ENCODE measurements at regions not wholly inside any gene's neighbourhood (a gene's known extent, or its start where the extent isn't known, plus 50 kb on each side); places are given as distances from the start of the nearest gene placed in this dataset.

DNA sequence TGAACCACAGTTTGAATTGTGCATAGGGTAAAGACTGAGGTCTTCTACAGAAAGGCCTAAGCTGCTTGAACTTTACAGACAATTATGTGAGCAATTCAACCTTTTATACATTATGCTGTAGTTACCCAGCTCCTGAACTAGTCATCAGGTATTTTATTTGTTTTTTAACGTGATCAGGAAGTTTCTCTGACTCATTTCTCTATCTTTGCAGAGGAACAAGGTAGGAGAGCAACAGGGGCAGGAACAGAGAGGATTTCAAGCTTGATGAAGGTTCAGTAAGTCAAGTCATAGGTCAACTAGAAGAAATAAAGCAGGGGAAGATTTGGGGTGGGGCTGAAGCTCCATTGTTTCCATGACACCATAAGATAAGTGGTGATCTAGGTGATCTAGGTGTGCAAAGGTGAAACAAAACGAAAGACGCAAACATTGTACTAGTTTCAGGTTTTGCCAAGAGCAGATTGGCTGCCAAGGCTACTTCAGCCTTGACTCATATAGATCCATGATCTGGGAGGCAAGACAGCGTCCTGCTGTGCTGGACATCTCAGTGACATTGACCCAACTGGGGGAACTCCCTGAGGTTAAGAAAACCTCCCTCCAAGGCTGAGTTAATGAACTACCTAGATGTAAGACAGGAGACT is 198.1 kb downstream of the DAD1 start:
- no peak for DNase-seq (ENCODE audit: low read depth in 1 of 2, low spot score in 1 of 2)
- H3K27ac ChIP-seq (replicated peaks), result no peak overlapping the region
- no peak for TF ChIP-seq SPI1 (IDR thresholded peaks at IDR 0.05; ENCODE audit: borderline replicate concordance, low read depth)
- TF ChIP-seq, protein P1, sequence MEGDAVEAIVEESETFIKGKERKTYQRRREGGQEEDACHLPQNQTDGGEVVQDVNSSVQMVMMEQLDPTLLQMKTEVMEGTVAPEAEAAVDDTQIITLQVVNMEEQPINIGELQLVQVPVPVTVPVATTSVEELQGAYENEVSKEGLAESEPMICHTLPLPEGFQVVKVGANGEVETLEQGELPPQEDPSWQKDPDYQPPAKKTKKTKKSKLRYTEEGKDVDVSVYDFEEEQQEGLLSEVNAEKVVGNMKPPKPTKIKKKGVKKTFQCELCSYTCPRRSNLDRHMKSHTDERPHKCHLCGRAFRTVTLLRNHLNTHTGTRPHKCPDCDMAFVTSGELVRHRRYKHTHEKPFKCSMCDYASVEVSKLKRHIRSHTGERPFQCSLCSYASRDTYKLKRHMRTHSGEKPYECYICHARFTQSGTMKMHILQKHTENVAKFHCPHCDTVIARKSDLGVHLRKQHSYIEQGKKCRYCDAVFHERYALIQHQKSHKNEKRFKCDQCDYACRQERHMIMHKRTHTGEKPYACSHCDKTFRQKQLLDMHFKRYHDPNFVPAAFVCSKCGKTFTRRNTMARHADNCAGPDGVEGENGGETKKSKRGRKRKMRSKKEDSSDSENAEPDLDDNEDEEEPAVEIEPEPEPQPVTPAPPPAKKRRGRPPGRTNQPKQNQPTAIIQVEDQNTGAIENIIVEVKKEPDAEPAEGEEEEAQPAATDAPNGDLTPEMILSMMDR (IDR thresholded peaks at IDR 0.05; ENCODE audit: insufficient read depth, low read length), result no peak
- no peak for TF ChIP-seq GABPA (IDR thresholded peaks at IDR 0.05; ENCODE audit: low read depth)
- TF ChIP-seq POLR2AphosphoS5 (IDR thresholded peaks at IDR 0.05; ENCODE audit: low read depth), result no peak
- TF ChIP-seq, protein P2, sequence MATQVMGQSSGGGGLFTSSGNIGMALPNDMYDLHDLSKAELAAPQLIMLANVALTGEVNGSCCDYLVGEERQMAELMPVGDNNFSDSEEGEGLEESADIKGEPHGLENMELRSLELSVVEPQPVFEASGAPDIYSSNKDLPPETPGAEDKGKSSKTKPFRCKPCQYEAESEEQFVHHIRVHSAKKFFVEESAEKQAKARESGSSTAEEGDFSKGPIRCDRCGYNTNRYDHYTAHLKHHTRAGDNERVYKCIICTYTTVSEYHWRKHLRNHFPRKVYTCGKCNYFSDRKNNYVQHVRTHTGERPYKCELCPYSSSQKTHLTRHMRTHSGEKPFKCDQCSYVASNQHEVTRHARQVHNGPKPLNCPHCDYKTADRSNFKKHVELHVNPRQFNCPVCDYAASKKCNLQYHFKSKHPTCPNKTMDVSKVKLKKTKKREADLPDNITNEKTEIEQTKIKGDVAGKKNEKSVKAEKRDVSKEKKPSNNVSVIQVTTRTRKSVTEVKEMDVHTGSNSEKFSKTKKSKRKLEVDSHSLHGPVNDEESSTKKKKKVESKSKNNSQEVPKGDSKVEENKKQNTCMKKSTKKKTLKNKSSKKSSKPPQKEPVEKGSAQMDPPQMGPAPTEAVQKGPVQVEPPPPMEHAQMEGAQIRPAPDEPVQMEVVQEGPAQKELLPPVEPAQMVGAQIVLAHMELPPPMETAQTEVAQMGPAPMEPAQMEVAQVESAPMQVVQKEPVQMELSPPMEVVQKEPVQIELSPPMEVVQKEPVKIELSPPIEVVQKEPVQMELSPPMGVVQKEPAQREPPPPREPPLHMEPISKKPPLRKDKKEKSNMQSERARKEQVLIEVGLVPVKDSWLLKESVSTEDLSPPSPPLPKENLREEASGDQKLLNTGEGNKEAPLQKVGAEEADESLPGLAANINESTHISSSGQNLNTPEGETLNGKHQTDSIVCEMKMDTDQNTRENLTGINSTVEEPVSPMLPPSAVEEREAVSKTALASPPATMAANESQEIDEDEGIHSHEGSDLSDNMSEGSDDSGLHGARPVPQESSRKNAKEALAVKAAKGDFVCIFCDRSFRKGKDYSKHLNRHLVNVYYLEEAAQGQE (IDR thresholded peaks at IDR 0.05; ENCODE audit: insufficient replicate concordance, low read depth), result no peak
- no peak overlapping the region for H3K4me3 ChIP-seq (replicated peaks; ENCODE audit: insufficient read depth, low read length)
- H3K27me3 ChIP-seq (ENCODE audit: insufficient read depth, poor library complexity, severe bottlenecking), result no peaks in the 10 kb centered on the region

DNA sequence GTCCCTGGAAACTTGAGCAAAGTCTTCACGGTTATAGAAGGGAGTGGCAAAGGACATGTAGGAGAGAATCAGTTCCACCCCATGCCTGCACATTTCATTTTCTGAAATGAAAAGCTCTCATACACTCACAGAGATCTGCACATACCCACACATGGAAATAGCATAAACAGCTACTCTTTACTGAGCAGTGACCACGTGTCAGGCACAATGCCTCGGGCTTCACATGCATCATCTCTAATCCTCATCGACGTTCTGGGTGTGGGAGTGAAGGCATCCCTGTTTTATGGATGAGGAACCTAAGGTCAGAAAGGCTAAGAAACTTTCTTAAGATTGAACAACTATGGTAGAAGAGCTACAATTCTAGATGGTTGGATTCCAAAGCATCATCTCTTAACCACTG is 198.8 kb downstream of the DAD1 start:
- H3K4me3 ChIP-seq (replicated peaks; ENCODE audit: insufficient read depth, low read length), result no peak overlapping the region
- TF ChIP-seq, protein P1 (IDR thresholded peaks at IDR 0.05; ENCODE audit: insufficient read depth, low read length), result no peak
- TF ChIP-seq SPI1 (IDR thresholded peaks at IDR 0.05; ENCODE audit: borderline replicate concordance, low read depth), result no peak
- TF ChIP-seq, protein P2 (IDR thresholded peaks at IDR 0.05; ENCODE audit: insufficient replicate concordance, low read depth), result no peak
- TF ChIP-seq GABPA (IDR thresholded peaks at IDR 0.05; ENCODE audit: low read depth), result no peak
- TF ChIP-seq POLR2AphosphoS5 (IDR thresholded peaks at IDR 0.05; ENCODE audit: low read depth), result no peak
- no peak for DNase-seq (ENCODE audit: low read depth in 1 of 2, low spot score in 1 of 2)
- no peaks in the 10 kb centered on the region for H3K27me3 ChIP-seq (ENCODE audit: insufficient read depth, poor library complexity, severe bottlenecking)
- no peak overlapping the region for H3K27ac ChIP-seq (replicated peaks)

DNA sequence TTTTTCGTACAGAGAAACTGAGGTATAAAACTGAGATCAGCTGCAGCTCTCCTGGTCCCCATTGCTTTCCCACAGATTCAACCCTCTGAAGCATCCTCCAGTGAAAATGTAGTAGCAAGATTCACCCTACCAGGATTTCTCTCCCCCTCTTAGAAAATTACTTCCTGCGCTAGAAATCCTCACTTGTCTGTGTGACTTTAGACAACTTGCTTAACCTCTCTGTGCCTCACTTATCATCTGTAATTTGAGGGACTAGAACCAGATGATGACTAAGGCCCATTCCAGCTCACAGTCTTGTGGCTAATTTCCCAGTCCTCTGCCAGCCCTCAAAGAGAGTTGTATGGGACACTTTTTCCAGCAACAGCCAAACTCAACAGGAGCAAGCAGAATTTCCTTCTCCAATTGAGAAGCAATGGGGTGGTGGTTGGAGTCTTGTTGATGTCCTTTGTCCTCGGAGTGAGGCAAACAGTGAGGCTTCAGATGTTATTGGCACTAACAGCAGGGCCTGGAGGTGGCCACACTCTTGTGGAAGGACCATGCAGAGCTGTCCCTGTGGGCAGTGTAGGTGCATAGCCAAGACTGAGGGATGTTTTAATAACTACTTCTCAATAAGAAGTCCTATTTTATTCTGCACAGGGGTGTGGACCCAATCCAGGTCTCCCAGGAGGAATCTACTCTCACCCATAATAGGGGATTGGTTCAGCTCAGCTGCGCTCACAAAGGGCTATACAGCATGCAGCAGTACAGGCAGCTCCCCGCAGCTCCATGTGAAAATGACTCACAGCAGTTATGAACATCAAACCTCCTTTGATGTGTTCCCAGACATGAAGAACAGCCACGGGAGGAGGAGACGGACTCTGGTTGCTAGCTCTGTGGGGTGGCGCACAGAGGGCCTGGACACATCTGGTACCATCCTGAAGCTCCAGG is 200.1 kb downstream of the DAD1 start:
- DNase-seq (ENCODE audit: low read depth in 1 of 2, low spot score in 1 of 2), result no peak
- Histone ChIP-seq H3K27me3 (ENCODE audit: insufficient read depth, poor library complexity, severe bottlenecking) (no peaks in the 10 kb centered on the region), H3K4me3 (replicated peaks; ENCODE audit: insufficient read depth, low read length) (no peak overlapping the region), H3K27ac (replicated peaks) (no peak overlapping the region)
- TF ChIP-seq, protein P2 (IDR thresholded peaks at IDR 0.05; ENCODE audit: insufficient replicate concordance, low read depth), result no peak
- TF ChIP-seq SPI1 (IDR thresholded peaks at IDR 0.05; ENCODE audit: borderline replicate concordance, low read depth) (no peak), POLR2AphosphoS5 (IDR thresholded peaks at IDR 0.05; ENCODE audit: low read depth) (no peak), GABPA (IDR thresholded peaks at IDR 0.05; ENCODE audit: low read depth) (no peak)
- TF ChIP-seq, protein P1 (IDR thresholded peaks at IDR 0.05; ENCODE audit: insufficient read depth, low read length), result no peak
